ENCODE measurements at regions not wholly inside any gene's neighbourhood (a gene's known extent, or its start where the extent isn't known, plus 50 kb on each side); places are given as distances from the start of the nearest gene placed in this dataset.

DNA sequence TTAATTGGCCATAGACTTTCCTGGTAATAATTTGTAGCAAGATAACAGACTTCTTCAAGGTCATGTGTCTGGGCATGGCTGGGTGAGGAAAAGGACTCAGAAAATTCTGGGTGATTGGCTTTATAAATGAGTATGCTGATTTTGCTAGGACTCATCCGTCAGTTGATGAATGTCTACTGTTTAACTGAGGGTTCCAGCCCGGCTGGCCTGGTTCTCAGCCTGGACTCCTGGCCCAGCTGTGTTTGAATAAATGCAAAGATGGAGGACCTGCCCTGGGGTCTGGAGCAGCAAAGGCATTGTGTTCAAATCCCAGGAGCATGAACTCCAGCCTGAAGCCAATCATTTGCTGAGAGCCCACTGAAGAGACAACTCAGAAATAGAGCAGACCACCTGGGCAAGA is 323.2 kb downstream of the LRFN2 start:
- DNase-seq, result no peak

DNA sequence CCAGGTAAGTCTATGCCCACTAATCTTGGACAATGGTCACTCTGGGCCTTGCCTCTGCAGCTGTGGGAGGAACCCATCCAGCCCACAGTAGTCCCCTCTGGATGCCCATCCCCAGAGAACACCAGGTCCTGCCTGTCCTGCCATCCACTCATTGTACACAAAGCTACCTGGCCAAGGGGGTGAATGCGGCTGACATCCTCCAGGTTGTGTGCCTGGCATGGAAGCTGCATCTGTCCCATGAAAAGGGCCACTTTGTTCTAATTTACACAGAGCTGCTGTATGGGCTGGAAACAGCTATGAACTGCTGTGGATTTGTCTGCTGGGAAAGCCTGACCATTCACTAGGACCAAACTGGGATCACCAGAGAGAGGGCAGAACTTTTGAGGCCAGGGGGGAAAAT is 324.8 kb downstream of the LRFN2 start:
- DNase-seq, result no peak

DNA sequence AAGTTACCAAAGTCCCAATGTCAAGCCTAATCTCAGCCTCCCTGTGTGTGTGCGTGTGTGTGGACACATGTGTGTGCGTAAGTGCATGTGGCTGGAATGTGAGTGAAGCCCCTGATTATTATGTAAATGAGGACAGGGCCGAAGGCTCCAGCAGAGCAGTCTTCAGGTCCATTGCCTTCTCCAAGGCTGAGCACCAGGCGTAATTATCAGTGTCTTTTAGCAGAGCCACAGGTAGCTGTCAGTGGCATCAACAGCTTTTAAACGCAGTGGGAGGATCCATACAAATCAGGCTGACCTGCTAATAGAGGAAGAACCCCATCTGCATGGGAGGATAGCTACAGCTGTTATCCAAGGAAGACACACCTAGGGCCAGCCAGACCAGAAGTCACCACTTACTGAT is 324.3 kb upstream of the MOCS1 start:
- no peak for DNase-seq

DNA sequence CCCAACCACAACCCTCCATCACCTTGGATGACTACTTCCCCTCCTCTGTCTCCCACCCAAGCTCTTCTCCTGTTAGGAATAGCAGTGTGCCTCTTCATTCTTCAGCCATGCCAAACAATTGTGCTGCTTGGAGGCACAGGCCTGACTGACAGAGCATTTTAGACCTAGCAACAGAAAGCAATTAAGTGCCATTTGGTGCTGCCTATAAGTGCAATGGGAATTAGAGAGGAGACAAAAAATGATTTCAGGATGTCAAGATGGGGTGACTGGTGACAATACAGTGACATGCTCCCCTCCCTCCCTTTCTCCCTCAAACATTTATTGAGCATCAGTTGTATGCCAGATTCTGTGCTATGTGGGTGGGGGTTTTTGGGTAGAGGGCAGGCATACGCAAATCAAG is 322.6 kb upstream of the MOCS1 start:
- no peak for DNase-seq

GRCh38 chr6:40256224-40256623 is 322.0 kb upstream of the MOCS1 start:
- no peak for DNase-seq

GRCh38 chr6:40253420-40253819 is 319.2 kb upstream of the MOCS1 start:
- DNase-seq, result no peak

GRCh38 chr6:40252531-40253258 is 318.4 kb upstream of the MOCS1 start:
- no peak for DNase-seq

GRCh38 chr6:40251637-40252300 is 317.5 kb upstream of the MOCS1 start:
- DNase-seq, result no peak

- no peak for DNase-seq
These were observed 315.7 kb upstream of the MOCS1 start for GRCh38 chr6:40249935-40250334.

GRCh38 chr6:40247516-40248115 is 313.4 kb upstream of the MOCS1 start:
- no peak for DNase-seq

DNA sequence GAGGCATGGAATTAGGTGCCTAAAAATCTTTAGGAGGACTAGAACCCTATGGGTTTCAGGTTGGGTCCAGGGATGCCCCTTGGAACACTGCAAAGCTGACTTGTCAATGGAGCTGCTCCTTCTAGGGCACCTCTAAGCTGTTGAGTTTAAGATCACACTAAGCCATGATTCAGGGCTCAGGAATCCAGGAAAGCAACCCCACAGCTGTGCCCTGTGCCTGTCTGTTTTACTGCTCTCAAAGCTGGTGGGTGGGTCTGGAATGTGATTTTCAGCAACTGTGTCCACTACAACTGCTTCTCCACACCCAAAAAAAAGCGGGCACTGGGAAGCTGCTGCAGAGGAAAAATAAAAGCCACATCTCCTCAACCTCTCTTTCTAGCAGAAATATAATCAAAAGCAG is 310.4 kb upstream of the MOCS1 start:
- DNase-seq, result no peak

DNA sequence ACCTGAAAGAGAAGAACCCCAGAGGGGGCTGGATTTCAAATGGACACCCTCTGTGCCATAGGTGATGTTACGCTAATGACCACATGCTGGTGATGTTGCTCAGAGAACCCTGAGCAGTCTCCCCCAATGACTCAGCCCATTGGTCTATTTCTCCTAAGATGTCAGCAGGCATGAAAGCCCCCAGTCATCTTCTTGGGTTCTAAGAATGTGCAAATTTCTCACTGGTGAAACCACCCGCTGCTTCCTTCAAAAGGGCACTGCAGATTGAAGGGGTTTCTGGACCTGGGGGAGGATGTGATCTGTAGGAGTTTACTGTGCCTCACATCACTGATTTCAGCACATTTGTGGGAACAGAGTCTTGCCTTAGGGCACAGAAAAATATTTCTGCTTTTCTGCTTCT is 298.4 kb upstream of the MOCS1 start:
- peak in 1 of 3 donors; percentile 0 for DNase-seq

DNA sequence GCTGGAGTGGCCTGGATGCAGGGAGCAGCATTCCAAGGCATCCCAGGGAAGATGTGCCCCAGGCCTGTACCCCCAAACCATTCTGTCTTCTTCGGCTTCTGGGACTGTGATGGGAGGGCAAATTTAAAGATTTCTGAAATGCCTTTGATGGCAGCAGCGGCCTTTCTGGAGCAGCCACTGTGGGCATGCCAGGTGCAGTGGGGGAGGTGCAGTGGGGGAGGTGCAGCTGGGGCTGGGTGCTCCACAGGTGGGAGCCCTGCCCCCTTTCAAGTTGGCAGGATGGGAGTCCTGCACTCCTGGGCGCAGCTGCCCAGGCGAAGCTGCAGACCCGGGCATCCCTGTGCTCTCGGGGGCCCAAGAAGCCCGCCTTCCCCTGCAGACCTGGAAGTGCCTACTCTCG is 293.5 kb upstream of the MOCS1 start:
- DNase-seq, result no peak

GRCh38 chr6:40222354-40222753 is 288.1 kb upstream of the MOCS1 start:
- DNase-seq, result no peak

DNA sequence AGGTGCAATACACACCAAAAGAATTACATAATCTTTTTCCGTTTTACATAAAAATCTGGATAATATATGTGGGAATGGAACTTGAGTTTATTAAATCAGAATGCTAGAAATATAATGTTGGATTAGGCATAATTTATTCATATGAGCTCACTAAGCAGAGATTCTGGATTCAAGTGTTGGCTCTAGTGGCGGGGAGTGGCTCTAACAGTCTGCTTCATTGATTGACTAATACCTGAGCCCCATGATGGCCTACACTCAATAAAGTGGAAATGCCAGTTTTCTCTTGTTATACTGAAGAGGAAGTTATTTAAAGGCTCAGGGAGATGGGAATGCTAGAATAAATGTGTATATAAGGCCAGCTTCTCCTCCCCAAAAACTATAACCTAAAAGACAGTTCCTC is 285.5 kb upstream of the MOCS1 start:
- DNase-seq, result no peak

GRCh38 chr6:40210628-40211056 is 276.4 kb upstream of the MOCS1 start:
- no peak for DNase-seq

- no peak for DNase-seq
These were observed 271.5 kb upstream of the MOCS1 start for GRCh38 chr6:40205801-40206200.

GRCh38 chr6:40205004-40205403 is 270.7 kb upstream of the MOCS1 start:
- no peak for DNase-seq

- no peak for DNase-seq
These were observed 263.1 kb upstream of the MOCS1 start for GRCh38 chr6:40197371-40197770.

DNA sequence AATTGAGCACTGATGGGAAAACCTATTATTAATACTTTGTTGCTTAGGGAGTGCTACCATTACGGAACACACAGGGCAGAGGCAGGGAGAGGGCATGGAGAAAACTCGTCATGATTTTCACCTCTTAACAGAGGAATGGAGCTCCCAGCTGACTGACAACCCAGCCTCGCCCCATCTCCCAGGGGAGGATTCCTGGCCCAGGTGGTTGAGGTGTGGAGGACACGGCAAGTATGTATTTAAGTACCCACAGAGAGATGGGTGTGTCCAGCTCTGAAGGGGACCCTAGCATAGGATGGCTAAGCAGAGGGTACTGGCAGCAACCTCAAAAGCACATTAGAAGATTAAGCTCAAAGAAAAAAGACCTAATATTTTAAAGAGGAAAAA is 261.9 kb upstream of the MOCS1 start:
- DNase-seq, result no peak

DNA sequence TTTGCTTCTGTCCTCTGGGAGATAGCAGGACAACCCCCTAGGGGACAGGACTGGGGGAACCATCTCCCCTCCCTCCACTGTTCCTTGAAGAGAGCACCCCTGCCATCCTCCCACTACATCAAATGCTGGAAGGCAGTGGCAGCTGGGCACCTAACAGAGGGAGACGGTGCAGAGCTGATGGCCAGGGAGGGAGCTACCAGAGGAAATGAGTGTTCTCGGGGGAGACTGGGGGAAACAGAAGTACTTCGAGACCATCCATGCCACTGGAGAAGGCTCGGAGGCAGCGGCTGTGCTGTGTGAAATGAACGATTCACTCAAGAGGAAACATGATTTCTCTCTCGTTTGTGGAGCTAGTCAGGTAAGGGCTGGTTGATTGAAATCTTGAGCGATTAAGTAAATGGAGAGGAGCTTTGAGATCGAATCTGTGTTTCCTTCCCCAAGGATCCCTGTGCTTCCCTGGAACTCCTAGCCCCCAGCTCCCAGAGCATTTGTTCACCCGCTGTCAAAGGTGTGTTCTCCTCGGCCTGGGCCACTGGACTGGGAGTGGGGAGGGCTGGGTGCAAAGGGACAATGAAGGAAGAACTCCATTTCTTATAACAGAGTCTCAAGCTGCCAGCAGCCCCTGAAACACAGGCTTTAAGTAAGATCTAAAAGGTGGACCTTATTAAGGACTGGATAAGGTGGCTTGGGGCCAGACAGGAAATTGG is 261.3 kb upstream of the MOCS1 start:
- no peak for DNase-seq

DNA sequence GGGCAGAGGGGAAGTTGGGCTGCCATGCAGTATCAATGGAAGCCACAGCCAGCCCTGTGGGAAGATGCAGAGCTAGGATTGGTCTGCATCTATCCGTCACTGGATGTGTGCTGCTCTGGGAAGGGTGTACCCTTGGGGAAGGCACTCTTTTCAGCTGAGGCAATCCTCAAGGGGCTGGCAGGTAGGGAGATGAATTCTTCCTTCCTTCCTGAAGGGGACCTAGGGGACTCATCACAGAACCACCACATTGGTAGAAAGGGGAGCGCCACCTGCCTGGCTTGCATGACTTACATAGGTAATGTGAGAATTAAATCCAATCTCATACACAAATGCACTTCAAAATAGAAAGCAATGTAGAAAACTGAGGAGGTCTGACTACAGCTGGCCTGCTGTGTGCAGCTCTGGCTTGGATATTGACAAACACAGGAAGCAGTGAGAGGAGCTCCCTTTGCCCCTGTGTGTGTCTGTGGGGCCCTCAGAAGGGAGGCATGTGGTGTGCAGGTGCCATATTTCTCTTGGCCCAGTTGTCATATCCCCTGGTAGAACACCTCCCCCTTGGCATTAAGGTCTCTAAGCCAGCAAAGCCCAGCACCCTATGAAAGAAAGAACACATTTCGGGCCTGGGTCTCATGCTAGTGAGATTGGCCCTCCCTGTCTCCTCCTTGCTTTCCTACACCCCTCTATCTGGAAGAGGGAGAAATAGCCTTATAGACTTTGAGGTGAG is 260.3 kb upstream of the MOCS1 start:
- no peak for DNase-seq

GRCh38 chr6:40192516-40192915 is 258.3 kb upstream of the MOCS1 start:
- DNase-seq, result no peak
